C4-2B (cell line): ENCODE measurements at regions not wholly inside any gene's neighbourhood (a gene's known extent, or its start where the extent isn't known, plus 50 kb on each side); places are given as distances from the start of the nearest gene placed in this dataset.

Experiments used
- ZFX ChIP-seq: fragments of 450-650 bp; IDR thresholded peaks from 2 replicates; pipeline ENCODE4 v1.6.1; 2017
- TF ChIP-seq, protein P1 (sequence below): fragments of 450-650 bp; conservative IDR thresholded peaks from 2 replicates; pipeline ENCODE4 v1.5.1; 2017; ENCODE audit warnings: mild to moderate bottlenecking

DNA sequence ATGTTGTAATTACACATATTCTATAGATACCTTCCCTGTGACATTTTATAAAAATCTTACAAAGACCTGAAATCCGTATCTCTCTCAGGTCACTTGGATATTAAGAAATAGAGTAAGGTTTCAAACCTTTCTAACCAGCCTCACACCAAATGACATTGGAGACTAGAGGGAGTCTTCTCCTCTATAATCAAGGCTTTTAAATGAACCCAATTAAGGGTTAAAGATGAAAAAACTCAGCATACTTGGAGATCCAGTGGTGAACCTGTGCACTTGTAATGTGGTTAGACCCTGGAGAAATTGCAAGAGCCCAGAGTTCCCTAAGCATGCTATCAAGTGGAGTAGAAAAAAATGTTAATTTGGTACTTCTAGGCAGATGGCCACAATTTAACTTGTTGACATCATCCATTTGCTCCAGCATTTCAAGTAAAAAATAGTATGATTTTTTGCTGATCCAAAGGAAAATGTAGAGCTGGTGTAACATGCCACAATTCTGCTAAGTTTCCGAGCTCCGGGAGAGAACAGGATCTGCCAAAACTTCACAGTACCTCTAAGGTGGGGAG, 554.1 kb upstream of the MIR17HG start:
- TF ChIP-seq, protein P1, sequence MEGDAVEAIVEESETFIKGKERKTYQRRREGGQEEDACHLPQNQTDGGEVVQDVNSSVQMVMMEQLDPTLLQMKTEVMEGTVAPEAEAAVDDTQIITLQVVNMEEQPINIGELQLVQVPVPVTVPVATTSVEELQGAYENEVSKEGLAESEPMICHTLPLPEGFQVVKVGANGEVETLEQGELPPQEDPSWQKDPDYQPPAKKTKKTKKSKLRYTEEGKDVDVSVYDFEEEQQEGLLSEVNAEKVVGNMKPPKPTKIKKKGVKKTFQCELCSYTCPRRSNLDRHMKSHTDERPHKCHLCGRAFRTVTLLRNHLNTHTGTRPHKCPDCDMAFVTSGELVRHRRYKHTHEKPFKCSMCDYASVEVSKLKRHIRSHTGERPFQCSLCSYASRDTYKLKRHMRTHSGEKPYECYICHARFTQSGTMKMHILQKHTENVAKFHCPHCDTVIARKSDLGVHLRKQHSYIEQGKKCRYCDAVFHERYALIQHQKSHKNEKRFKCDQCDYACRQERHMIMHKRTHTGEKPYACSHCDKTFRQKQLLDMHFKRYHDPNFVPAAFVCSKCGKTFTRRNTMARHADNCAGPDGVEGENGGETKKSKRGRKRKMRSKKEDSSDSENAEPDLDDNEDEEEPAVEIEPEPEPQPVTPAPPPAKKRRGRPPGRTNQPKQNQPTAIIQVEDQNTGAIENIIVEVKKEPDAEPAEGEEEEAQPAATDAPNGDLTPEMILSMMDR = no peak
- TF ChIP-seq ZFX = no peak
